IMR-90 (cell line): ENCODE measurements at regions not wholly inside any gene's neighbourhood (a gene's known extent, or its start where the extent isn't known, plus 50 kb on each side); places are given as distances from the start of the nearest gene placed in this dataset.

ENCODE experiments used
- ATAC-seq: fragments of 200-7000 bp; cut with Tn5 transposase; 2 replicates; pipeline ENCODE4 v1.9.1; 2020; ENCODE audit warnings: low read depth, mild to moderate bottlenecking, moderate library complexity
- BruUV-seq: library from RNA; stranded (reverse); fragments of 400-500 nt; replicated peaks from 2 replicates; lab custom pipeline; 2021; lab: Mats Ljungman, UMichigan
- CTCF ChIA-PET: fragments of 300-600 bp; formaldehyde crosslinking; extraction: SDS; loops from one replicate; lab custom pipeline; 2021; ENCODE audit warnings: antibody characterized with exemption; lab: Yijun Ruan, JAX
- POLR2A ChIA-PET: fragments of 300-600 bp; sonication (Branson Sonifier 250); formaldehyde crosslinking; loops from one replicate; lab custom pipeline; 2022; ENCODE audit warnings: antibody characterized with exemption; ENCODE audit not compliant: unreplicated experiment; lab: Charles Lee
- DNase-seq: peaks from one replicate; pipeline ENCODE4 v3.0.0; 2013
- H2AFZ ChIP-seq: replicated peaks from 2 replicates; pipeline ENCODE3; 2013; ENCODE audit warnings: low read length, mild to moderate bottlenecking; ENCODE audit not compliant: poor library complexity
- H2AK5ac ChIP-seq: 2 replicates; pipeline ENCODE4 v1.6.1; 2013; ENCODE audit warnings: low read depth, low read length, inconsistent platforms
- H2AK9ac ChIP-seq: replicated peaks from 2 replicates; pipeline ENCODE3; 2013; ENCODE audit warnings: mild to moderate bottlenecking, low read depth, low read length, moderate library complexity; ENCODE audit not compliant: poor library complexity
- H2BK120ac ChIP-seq: 2 replicates; pipeline ENCODE4 v1.6.1; 2013; ENCODE audit warnings: low read depth, low read length, inconsistent platforms
- H2BK15ac ChIP-seq: 3 replicates; pipeline ENCODE4 v1.6.1; 2013; ENCODE audit warnings: low read depth, low read length, inconsistent platforms
- H2BK20ac ChIP-seq: 2 replicates; pipeline ENCODE4 v1.6.1; 2013; ENCODE audit warnings: low read depth, mild to moderate bottlenecking, inconsistent platforms, low read length, moderate library complexity
- H2BK5ac ChIP-seq: 2 replicates; pipeline ENCODE4 v1.6.1; 2013; ENCODE audit warnings: mild to moderate bottlenecking, low read depth, low read length, inconsistent platforms; ENCODE audit not compliant: poor library complexity, severe bottlenecking
- H3K14ac ChIP-seq: replicated peaks from 2 replicates; pipeline ENCODE4 v1.6.1; 2013; ENCODE audit warnings: low read depth, low read length, inconsistent platforms
- H3K18ac ChIP-seq: 2 replicates; pipeline ENCODE4 v1.6.1; 2013; ENCODE audit warnings: low read depth, low read length, control low read depth
- H3K23ac ChIP-seq: 2 replicates; pipeline ENCODE4 v1.6.1; 2013; ENCODE audit warnings: low read depth, low read length, inconsistent platforms
- H3K27ac ChIP-seq: 2 replicates; pipeline ENCODE4 v1.5.1; 2013; ENCODE audit warnings: mild to moderate bottlenecking, control low read depth, low read length; ENCODE audit not compliant: insufficient read depth
- H3K27me3 ChIP-seq: 2 replicates; pipeline ENCODE4 v1.6.1; 2013; ENCODE audit warnings: low read length; ENCODE audit not compliant: control insufficient read depth, insufficient read depth
- H3K36me3 ChIP-seq: 2 replicates; pipeline ENCODE4 v1.6.1; 2013; ENCODE audit warnings: low read length, mixed read lengths; ENCODE audit not compliant: control insufficient read depth, insufficient read depth
- H3K4ac ChIP-seq: 2 replicates; pipeline ENCODE4 v1.6.1; 2013; ENCODE audit warnings: low read depth, low read length, inconsistent platforms
- H3K4me1 ChIP-seq: 2 replicates; pipeline ENCODE4 v1.6.1; 2013; ENCODE audit warnings: low read length, mixed read lengths; ENCODE audit not compliant: control insufficient read depth, insufficient read depth
- H3K4me2 ChIP-seq: 2 replicates; pipeline ENCODE4 v1.6.1; 2013; ENCODE audit warnings: low read depth, mild to moderate bottlenecking, control low read depth, low read length, moderate library complexity
- H3K4me3 ChIP-seq: 2 replicates; pipeline ENCODE4 v1.5.1; 2013; ENCODE audit warnings: low read depth, mild to moderate bottlenecking, control low read depth, low read length, moderate library complexity; ENCODE audit not compliant: insufficient read depth
- H3K56ac ChIP-seq: 2 replicates; pipeline ENCODE4 v1.6.1; 2013; ENCODE audit warnings: low read length, inconsistent platforms; ENCODE audit not compliant: insufficient read depth; ENCODE audit errors: extremely low read depth
- H3K79me1 ChIP-seq, 2 experiments: 2 replicates each; pipeline ENCODE4 v1.6.1; 2013; ENCODE audit warnings: low read length in 2 of 2, inconsistent platforms in 1 of 2, low read depth in 1 of 2
- H3K9ac ChIP-seq: 2 replicates; pipeline ENCODE4 v1.6.1; 2013; ENCODE audit warnings: low read depth, low read length, control low read depth
- H3K9me1 ChIP-seq: 2 replicates; pipeline ENCODE4 v1.6.1; 2013; ENCODE audit warnings: low read length, inconsistent platforms; ENCODE audit not compliant: insufficient read depth
- H3K9me3 ChIP-seq: 2 replicates; pipeline ENCODE4 v1.6.1; 2013; ENCODE audit warnings: low read length; ENCODE audit not compliant: control insufficient read depth, insufficient read depth
- H4K20me1 ChIP-seq: 2 replicates; pipeline ENCODE4 v1.6.1; 2013; ENCODE audit warnings: low read length, inconsistent platforms; ENCODE audit not compliant: insufficient read depth
- H4K5ac ChIP-seq: 2 replicates; pipeline ENCODE4 v1.6.1; 2013; ENCODE audit warnings: mild to moderate bottlenecking, low read depth, low read length, control low read depth
- H4K8ac ChIP-seq, 2 experiments: 2 replicates each; pipeline ENCODE4 v1.6.1; 2013; ENCODE audit warnings: low read depth in 2 of 2, low read length in 2 of 2, control low read depth in 1 of 2, inconsistent platforms in 1 of 2
- H4K91ac ChIP-seq: 2 replicates; pipeline ENCODE4 v1.6.1; 2013; ENCODE audit warnings: low read depth, low read length, inconsistent platforms; ENCODE audit not compliant: insufficient read depth
- MXI1 ChIP-seq: IDR thresholded peaks from 2 replicates; pipeline ENCODE4 v1.6.1; 2012; ENCODE audit warnings: low read depth, mild to moderate bottlenecking, low read length, moderate library complexity, borderline replicate concordance
- SMC3 ChIP-seq: fragments of 150-350 bp; IDR thresholded peaks from 2 replicates; pipeline ENCODE4 v1.6.1; 2016; ENCODE audit warnings: low read depth, mild to moderate bottlenecking, antibody characterized with exemption, low read length, moderate library complexity
- WGBS, 2 experiments: methylation state at CpG; one replicate each; pipeline versions ENCODE4 v1.1.5 to v1.1.7; 2013; ENCODE audit warnings: missing lambda C conversion rate in 2 of 2; ENCODE audit not compliant: insufficient read length in 1 of 2; ENCODE audit errors: extremely low coverage in 2 of 2; 5-methylcytosine and 5-hydroxymethylcytosine counted together
- dilution Hi-C: fragments of 300-500 bp; cut with HindIII; formaldehyde crosslinking; loops from one replicate; pipeline ENCODE4 v1.14.3; 2018; ENCODE audit warnings: low sequenced_read_pairs; ENCODE audit not compliant: unreplicated experiment
- in situ Hi-C: fragments of 300-500 bp; cut with MboI; formaldehyde crosslinking; loops from 3 replicates; pipeline ENCODE4 v1.14.3; 2019; ENCODE audit warnings: low sequenced_read_pairs, inconsistent platforms, mixed read lengths
- intact Hi-C: fragments of 100-400 bp; cut with micrococcal nuclease; formaldehyde crosslinking; loops from 2 replicates; pipeline ENCODE4 v1.10.0; 2022

DNA sequence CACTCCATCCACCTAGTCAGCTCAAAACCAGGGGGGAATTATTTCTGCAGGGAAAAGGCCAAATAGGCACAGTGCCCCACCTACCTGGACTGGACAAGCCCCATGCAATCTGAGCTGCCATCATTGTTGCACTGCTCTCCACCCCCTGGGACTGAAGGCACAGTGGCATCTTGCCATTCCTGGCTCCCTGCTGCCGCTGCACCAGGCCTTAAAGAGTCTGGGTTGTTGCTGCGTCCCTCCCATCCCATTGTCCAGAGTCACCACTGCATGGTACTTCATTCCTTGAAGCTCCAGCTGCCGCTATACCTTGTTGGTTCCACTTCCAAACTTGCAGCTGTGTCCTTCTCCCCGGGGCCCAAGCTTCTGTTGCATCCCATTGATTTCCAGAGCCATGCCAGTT is 629.7 kb downstream of the STIM2 start:
- Histone ChIP-seq H3K27me3 (no peaks in the 10 kb centered on the region), H3K18ac (no peak overlapping the region), H3K9ac (no peak overlapping the region), H2AK5ac (no peak overlapping the region), H4K5ac (no peak overlapping the region), H3K79me1 (no peaks in the 10 kb centered on the region), H3K4me2 (no peak overlapping the region), H3K4me3 (no peak overlapping the region), H3K23ac (no peak overlapping the region), H2BK15ac (no peak overlapping the region), H2BK20ac (no peak overlapping the region), H3K4me1 (no peaks in the 10 kb centered on the region), H3K9me1 (no peaks in the 10 kb centered on the region), H3K36me3 (no peaks in the 10 kb centered on the region), H4K20me1 (no peaks in the 10 kb centered on the region), H4K8ac (no peak overlapping the region), H3K14ac (no peak overlapping the region), H2BK120ac (no peak overlapping the region), H3K56ac (no peak overlapping the region), H4K91ac (no peak overlapping the region), H2BK5ac (no peak overlapping the region), H2AFZ (no peak overlapping the region), H3K27ac (no peak overlapping the region), H2AK9ac (no peak overlapping the region), H3K4ac (no peak overlapping the region), H3K9me3 (peaks cover 13% of the 10 kb centered on the region)
- no peak for TF ChIP-seq SMC3
- TF ChIP-seq MXI1, result no peak
- ChIA-PET CTCF (no interaction called here), POLR2A (no interaction called here)
- no peak for DNase-seq
- in situ Hi-C loops, result no loop called here
- no TSS peak for BruUV-seq
- dilution Hi-C loops, result no loop called here
- WGBS, 2 experiments, result 27% methylated on average over 2 of the region's 4 CpGs; no CpG with 5 or more reads in 1 of the 2 experiments
- no peak for ATAC-seq
- intact Hi-C loops, result loop anchor here (5.0 kb wide), 1 partner anchor 1017 kb away; no protein-coding TSS in a partner anchor
